ENCODE measurements at regions not wholly inside any gene's neighbourhood (a gene's known extent, or its start where the extent isn't known, plus 50 kb on each side); places are given as distances from the start of the nearest gene placed in this dataset.

- no peaks in the 10 kb centered on the region for H3K4me1 ChIP-seq (replicated peaks in 1 of 4; ENCODE audit: control insufficient read depth in 3 of 4, insufficient read depth in 4 of 4, low read length in 3 of 4)
- H2AK5ac ChIP-seq (ENCODE audit: low read depth, low read length), result no peak overlapping the region
- no peak overlapping the region for H2BK5ac ChIP-seq (ENCODE audit: low read depth, low read length)
- no peaks in the 10 kb centered on the region; the same call in 1 of the 2 replicates for H3K23me2 ChIP-seq (ENCODE audit: low read depth, low read length)
- H4K91ac ChIP-seq (replicated peaks; ENCODE audit: insufficient read length, low read length), result no peak overlapping the region
- H3K4me3 ChIP-seq (ENCODE audit: extremely low read depth in 1 of 4, insufficient read depth in 2 of 4, low read depth in 3 of 4, low read length in 4 of 4), result no peak overlapping the region
- no peak overlapping the region for H3K9ac ChIP-seq (replicated peaks in 1 of 4; ENCODE audit: extremely low read depth in 1 of 4, low read depth in 3 of 4, low read length in 3 of 4)
- no peak for DNase-seq (ENCODE audit: low read depth in 1 of 2, low spot score in 2 of 2)
- H3K79me1 ChIP-seq (ENCODE audit: low read depth, low read length), result no peaks in the 10 kb centered on the region
- H3K4me2 ChIP-seq (ENCODE audit: insufficient read depth in 1 of 2, low read depth in 2 of 2, low read length in 2 of 2), result no peak overlapping the region
- no peak overlapping the region for H3K4ac ChIP-seq (replicated peaks; ENCODE audit: insufficient read length, low read depth, low read length)
- H2BK12ac ChIP-seq (ENCODE audit: low read depth, low read length), result no peak overlapping the region
- H2BK20ac ChIP-seq (ENCODE audit: low read length), result no peak overlapping the region
- no peak overlapping the region for H3K56ac ChIP-seq (replicated peaks; ENCODE audit: insufficient read length, low read depth, low read length)
- CTCF ChIA-PET (ENCODE audit: partially characterized antibody), result interaction anchor here (0.9 kb wide), 1 partner anchor 192 kb away, joined by 3 read pairs; no protein-coding TSS in a partner anchor
- H2AFZ ChIP-seq (ENCODE audit: low read length), result no peak overlapping the region
- no peak overlapping the region for H3K27ac ChIP-seq (ENCODE audit: low read depth, low read length)
- POLR2A ChIA-PET (ENCODE audit: partially characterized antibody), result no interaction called here
- no peak overlapping the region for H2BK120ac ChIP-seq (replicated peaks; ENCODE audit: low read depth, low read length)
- WGBS, 2 experiments (ENCODE audit: extremely low coverage in 1 of 2, insufficient coverage in 1 of 2, insufficient read length in 1 of 2, insufficient replicate concordance in 2 of 2, low coverage in 1 of 2, low lambda C conversion rate in 2 of 2, missing lambda C conversion rate in 1 of 2), result 75% methylated on average over 3 of the region's 3 CpGs; no CpG with 5 or more reads in 1 of the 2 experiments
- no peaks in the 10 kb centered on the region; a peak in 1 of 8 replicates for H3K36me3 ChIP-seq (ENCODE audit: control insufficient read depth in 2 of 4, insufficient read depth in 4 of 4, low read length in 3 of 4)
- no peak overlapping the region for H3K18ac ChIP-seq (ENCODE audit: extremely low read depth, low read length)
- no peaks in the 10 kb centered on the region for H3K27me3 ChIP-seq (replicated peaks in 1 of 4; ENCODE audit: control insufficient read depth in 3 of 4, extremely low read depth in 1 of 4, insufficient read depth in 3 of 4, low read length in 3 of 4)
- no peak overlapping the region for H4K8ac ChIP-seq (ENCODE audit: extremely low read depth, insufficient read depth, low read length)
- no peak overlapping the region for H4K5ac ChIP-seq (ENCODE audit: insufficient read length, low read depth, low read length)
- H3K14ac ChIP-seq (ENCODE audit: insufficient read length), result no peak overlapping the region
- no peak for FAIRE-seq
- no peaks in the 10 kb centered on the region for H4K20me1 ChIP-seq (replicated peaks in 1 of 2; ENCODE audit: control insufficient read depth in 1 of 2, insufficient read depth in 2 of 2, low read length in 2 of 2)
- H2BK15ac ChIP-seq (ENCODE audit: low read length), result no peak overlapping the region
- H3K23ac ChIP-seq (ENCODE audit: insufficient read length), result no peak overlapping the region
- no peaks in the 10 kb centered on the region for H3K9me3 ChIP-seq (ENCODE audit: insufficient read depth in 2 of 2, low read depth in 1 of 2, low read length in 1 of 2)
- no peaks in the 10 kb centered on the region for H3K79me2 ChIP-seq (ENCODE audit: control insufficient read depth in 1 of 2, insufficient read depth in 2 of 2, low read length in 2 of 2)
- no peak for TF ChIP-seq YY1 (IDR thresholded peaks at IDR 0.05; ENCODE audit: low read depth, low read length)
- TF ChIP-seq SIN3A (conservative IDR thresholded peaks at IDR 0.05 in 1 of 2, IDR thresholded peaks at IDR 0.05 in 1 of 2; ENCODE audit: low read depth in 1 of 2, low read length in 2 of 2), result no peak
- no peak for TF ChIP-seq RAD21 (IDR thresholded peaks at IDR 0.05 in 1 of 2, conservative IDR thresholded peaks at IDR 0.05 in 1 of 2; ENCODE audit: low read depth in 2 of 2, low read length in 2 of 2)
- TF ChIP-seq RXRA (IDR thresholded peaks at IDR 0.05; ENCODE audit: insufficient read depth, low read depth, low read length), result no peak
- no peak for TF ChIP-seq KDM1A (IDR thresholded peaks at IDR 0.05; ENCODE audit: borderline replicate concordance, low read length)
- TF ChIP-seq SIX5 (IDR thresholded peaks at IDR 0.05; ENCODE audit: low read depth, low read length), result no peak
- no peak for TF ChIP-seq E2F6 (IDR thresholded peaks at IDR 0.05)
- TF ChIP-seq JUND (IDR thresholded peaks at IDR 0.05; ENCODE audit: low read length), result no peak
- no peak for TF ChIP-seq EGR1 (IDR thresholded peaks at IDR 0.05; ENCODE audit: borderline replicate concordance, low read depth, low read length)
Observed at GRCh38 chr9:27880156-27880555, 306.9 kb upstream of the C9orf72 start.
